ENCODE measurements at regions not wholly inside any gene's neighbourhood (a gene's known extent, or its start where the extent isn't known, plus 50 kb on each side); places are given as distances from the start of the nearest gene placed in this dataset.

- ATAC-seq, result no peak
- H3K27ac ChIP-seq, result no peak overlapping the region
- 83 to 94% methylated on average over 1 to 3 of the region's 3 CpGs for WGBS, 2 donors (ENCODE audit: low coverage in 1 of 2)
- H3K36me3 ChIP-seq, result no peaks in the 10 kb centered on the region
- H3K27me3 ChIP-seq, result no peaks in the 10 kb centered on the region
- TF ChIP-seq EP300 (IDR thresholded peaks at IDR 0.05) (no peak), POLR2A (IDR thresholded peaks at IDR 0.05) (no peak), POLR2AphosphoS5 (IDR thresholded peaks at IDR 0.05) (no peak)
- TF ChIP-seq, protein P1, sequence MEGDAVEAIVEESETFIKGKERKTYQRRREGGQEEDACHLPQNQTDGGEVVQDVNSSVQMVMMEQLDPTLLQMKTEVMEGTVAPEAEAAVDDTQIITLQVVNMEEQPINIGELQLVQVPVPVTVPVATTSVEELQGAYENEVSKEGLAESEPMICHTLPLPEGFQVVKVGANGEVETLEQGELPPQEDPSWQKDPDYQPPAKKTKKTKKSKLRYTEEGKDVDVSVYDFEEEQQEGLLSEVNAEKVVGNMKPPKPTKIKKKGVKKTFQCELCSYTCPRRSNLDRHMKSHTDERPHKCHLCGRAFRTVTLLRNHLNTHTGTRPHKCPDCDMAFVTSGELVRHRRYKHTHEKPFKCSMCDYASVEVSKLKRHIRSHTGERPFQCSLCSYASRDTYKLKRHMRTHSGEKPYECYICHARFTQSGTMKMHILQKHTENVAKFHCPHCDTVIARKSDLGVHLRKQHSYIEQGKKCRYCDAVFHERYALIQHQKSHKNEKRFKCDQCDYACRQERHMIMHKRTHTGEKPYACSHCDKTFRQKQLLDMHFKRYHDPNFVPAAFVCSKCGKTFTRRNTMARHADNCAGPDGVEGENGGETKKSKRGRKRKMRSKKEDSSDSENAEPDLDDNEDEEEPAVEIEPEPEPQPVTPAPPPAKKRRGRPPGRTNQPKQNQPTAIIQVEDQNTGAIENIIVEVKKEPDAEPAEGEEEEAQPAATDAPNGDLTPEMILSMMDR (IDR thresholded peaks at IDR 0.05), result no peak
- H3K4me3 ChIP-seq, result no peak overlapping the region
- peaks cover 0 to 1% (median 0%) of the 10 kb centered on the region in 3 donors for H3K4me1 ChIP-seq
- no peaks in the 10 kb centered on the region for H3K9me3 ChIP-seq
Observed at GRCh38 chr11:15810082-15810481, 546.3 kb downstream of the SOX6 start.

- H3K36me3 ChIP-seq, result no peaks in the 10 kb centered on the region
- TF ChIP-seq POLR2AphosphoS5 (IDR thresholded peaks at IDR 0.05) (no peak), EP300 (IDR thresholded peaks at IDR 0.05) (no peak), POLR2A (IDR thresholded peaks at IDR 0.05) (no peak)
- TF ChIP-seq, protein P1 (IDR thresholded peaks at IDR 0.05), result no peak
- H3K4me1 ChIP-seq, result peaks cover 1 to 6% (median 3%) of the 10 kb centered on the region in 3 donors
- H3K27ac ChIP-seq, result no peak overlapping the region
- WGBS, 2 donors (ENCODE audit: low coverage in 1 of 2), result 74 to 83% methylated on average over 1 to 2 of the region's 2 CpGs
- no peaks in the 10 kb centered on the region for H3K9me3 ChIP-seq
- no peaks in the 10 kb centered on the region for H3K27me3 ChIP-seq
- no peak for ATAC-seq
- no peak overlapping the region for H3K4me3 ChIP-seq
Observed at GRCh38 chr11:15810525-15810924, 545.8 kb downstream of the SOX6 start.

- 20 to 39% methylated on average over 2 to 4 of the region's 4 CpGs for WGBS, 2 donors (ENCODE audit: low coverage in 1 of 2)
- Histone ChIP-seq H3K4me3 (no peak overlapping the region), H3K27me3 (no peaks in the 10 kb centered on the region), H3K36me3 (no peaks in the 10 kb centered on the region), H3K4me1 (peaks cover 16 to 43% (median 19%) of the 10 kb centered on the region in 3 donors), H3K27ac (peak overlapping the region in 2 of 4 donors; percentile 60 to 75), H3K9me3 (no peaks in the 10 kb centered on the region)
- TF ChIP-seq, protein P1 (IDR thresholded peaks at IDR 0.05), result no peak
- TF ChIP-seq POLR2AphosphoS5 (IDR thresholded peaks at IDR 0.05) (no peak), POLR2A (IDR thresholded peaks at IDR 0.05) (no peak), EP300 (IDR thresholded peaks at IDR 0.05) (no peak)
- no peak for ATAC-seq
Observed at GRCh38 chr11:15815246-15816195, 540.8 kb downstream of the SOX6 start.

GRCh38 chr11:15816260-15816871, 540.0 kb downstream of the SOX6 start:
- Histone ChIP-seq H3K36me3 (no peaks in the 10 kb centered on the region), H3K27ac (peak overlapping the region; percentile 63 to 76 (median 72)), H3K9me3 (no peaks in the 10 kb centered on the region), H3K27me3 (no peaks in the 10 kb centered on the region), H3K4me3 (no peak overlapping the region), H3K4me1 (peaks cover 16 to 43% (median 19%) of the 10 kb centered on the region in 3 donors)
- peak; percentile 76 for ATAC-seq
- 0 to 40% methylated on average over 2 of the region's 2 CpGs for WGBS, 2 donors (ENCODE audit: low coverage in 1 of 2)
- TF ChIP-seq POLR2A (IDR thresholded peaks at IDR 0.05), result no peak
- no peak for TF ChIP-seq EP300 (IDR thresholded peaks at IDR 0.05)
- TF ChIP-seq, protein P1 (IDR thresholded peaks at IDR 0.05), result no peak
- TF ChIP-seq POLR2AphosphoS5 (IDR thresholded peaks at IDR 0.05), result no peak
